GM12872 (cell line): ENCODE measurements at regions not wholly inside any gene's neighbourhood (a gene's known extent, or its start where the extent isn't known, plus 50 kb on each side); places are given as distances from the start of the nearest gene placed in this dataset.

Source experiments
- TF ChIP-seq, protein P1 (sequence below): IDR thresholded peaks from 3 replicates; pipeline ENCODE4 v1.5.1; 2011; ENCODE audit warnings: low read depth, mild to moderate bottlenecking, low read length, moderate library complexity; ENCODE audit not compliant: insufficient read depth

DNA sequence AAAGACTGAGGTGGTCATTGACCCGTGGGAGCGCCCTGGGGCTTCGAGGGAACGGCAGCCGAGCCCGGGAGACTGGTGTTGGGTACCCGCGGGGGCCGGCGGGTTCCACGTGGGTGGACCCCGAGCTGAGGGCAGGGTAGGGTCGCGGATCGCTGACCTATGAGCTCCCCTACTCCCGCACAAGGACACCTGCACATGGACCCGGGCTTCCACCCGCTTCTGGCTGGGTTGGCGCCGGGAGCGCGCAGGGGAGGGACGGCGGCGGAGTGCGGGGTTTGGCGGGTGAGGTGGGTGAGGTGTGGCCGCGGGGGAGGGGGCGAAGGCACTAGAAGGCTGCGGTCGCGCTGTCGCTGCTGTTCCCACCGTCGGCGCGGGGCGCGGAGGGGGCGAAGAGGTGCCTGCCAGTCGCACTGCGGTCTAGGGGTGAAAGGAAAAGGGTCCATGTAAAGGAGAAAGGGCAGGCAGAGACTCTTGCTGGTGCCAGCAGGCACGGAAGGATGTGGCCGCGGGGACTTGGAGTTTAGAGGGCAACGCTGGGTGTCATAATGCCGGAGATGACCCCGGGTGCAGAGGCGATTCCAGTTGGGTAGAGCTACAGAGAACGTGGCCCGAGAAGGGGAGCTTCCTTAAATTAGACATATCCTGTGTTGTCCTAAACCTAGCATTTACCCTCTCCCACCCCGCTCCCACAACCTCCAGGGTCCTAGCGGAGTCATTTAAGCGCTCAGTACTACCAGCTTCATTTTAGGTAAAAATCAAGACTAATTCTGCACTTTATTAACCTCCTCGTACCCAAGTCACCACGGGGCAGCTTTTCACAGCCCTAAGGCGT lies 245.9 kb upstream of the TOPAZ1 start:
- TF ChIP-seq, protein P1, sequence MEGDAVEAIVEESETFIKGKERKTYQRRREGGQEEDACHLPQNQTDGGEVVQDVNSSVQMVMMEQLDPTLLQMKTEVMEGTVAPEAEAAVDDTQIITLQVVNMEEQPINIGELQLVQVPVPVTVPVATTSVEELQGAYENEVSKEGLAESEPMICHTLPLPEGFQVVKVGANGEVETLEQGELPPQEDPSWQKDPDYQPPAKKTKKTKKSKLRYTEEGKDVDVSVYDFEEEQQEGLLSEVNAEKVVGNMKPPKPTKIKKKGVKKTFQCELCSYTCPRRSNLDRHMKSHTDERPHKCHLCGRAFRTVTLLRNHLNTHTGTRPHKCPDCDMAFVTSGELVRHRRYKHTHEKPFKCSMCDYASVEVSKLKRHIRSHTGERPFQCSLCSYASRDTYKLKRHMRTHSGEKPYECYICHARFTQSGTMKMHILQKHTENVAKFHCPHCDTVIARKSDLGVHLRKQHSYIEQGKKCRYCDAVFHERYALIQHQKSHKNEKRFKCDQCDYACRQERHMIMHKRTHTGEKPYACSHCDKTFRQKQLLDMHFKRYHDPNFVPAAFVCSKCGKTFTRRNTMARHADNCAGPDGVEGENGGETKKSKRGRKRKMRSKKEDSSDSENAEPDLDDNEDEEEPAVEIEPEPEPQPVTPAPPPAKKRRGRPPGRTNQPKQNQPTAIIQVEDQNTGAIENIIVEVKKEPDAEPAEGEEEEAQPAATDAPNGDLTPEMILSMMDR, result no peak

DNA sequence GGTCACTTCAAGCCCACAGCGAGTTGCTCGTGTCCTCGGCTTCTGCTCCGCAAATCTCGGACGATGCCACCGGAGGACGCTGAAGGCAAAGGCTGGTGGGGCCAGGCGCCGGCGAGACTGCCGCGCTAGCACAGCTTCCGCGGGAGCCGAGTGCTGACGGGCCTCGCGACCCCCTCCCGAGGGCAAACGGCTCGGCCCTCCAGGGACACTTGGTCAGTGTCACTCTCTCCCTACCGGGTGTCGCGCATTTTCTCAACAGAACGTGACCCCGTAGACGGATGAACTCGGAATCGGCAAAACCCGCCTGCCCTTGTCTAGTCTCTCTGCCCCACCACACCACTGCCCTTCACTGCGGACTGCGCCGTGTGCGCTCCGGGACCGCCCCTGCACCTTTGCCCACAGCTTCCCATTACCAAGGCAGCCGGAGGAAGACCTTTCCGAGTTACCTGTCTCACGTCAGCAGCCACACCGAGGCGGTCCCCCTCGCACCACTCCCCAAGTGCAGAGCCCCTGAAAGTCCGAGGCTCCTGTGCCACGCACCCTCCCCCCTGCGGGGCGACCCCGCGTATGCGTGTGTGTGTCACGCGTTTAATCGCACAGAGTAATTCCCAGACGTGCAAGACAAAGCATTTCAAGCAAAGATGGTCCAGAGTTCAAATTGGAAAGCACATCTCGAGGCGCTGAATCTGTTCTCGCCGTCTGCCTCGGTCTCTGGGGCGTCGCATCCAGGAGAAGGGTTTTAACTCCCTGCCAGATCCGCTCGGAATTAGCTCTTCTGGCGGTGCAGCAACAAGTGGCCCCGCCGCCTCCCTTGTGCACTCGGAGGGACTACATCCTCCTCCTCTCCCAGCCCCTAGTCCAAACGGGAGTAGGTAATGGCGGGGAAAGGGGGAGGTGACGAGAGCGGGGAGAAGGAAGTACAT lies 245.0 kb upstream of the TOPAZ1 start:
- TF ChIP-seq, protein P1, result peak; percentile 48

DNA sequence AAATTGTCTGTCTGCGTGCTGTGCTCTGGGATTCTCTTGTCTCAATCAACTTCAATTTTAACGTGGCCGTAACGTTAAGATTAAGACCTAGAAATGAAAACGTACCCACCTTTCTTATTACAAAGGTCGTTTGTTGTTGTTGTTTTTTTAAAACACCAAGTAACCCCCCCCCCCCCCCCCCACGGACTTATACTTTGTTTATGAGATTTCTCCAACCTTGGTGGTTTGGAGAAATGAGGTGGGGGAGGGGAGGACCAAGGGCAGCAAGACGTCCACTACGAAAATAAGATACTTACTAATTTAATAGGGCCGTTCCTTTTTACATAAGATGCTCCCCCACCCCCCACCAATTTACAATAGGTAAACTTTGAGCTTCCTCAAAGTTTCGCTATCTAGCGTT lies 244.4 kb upstream of the TOPAZ1 start:
- TF ChIP-seq, protein P1, result no peak

DNA sequence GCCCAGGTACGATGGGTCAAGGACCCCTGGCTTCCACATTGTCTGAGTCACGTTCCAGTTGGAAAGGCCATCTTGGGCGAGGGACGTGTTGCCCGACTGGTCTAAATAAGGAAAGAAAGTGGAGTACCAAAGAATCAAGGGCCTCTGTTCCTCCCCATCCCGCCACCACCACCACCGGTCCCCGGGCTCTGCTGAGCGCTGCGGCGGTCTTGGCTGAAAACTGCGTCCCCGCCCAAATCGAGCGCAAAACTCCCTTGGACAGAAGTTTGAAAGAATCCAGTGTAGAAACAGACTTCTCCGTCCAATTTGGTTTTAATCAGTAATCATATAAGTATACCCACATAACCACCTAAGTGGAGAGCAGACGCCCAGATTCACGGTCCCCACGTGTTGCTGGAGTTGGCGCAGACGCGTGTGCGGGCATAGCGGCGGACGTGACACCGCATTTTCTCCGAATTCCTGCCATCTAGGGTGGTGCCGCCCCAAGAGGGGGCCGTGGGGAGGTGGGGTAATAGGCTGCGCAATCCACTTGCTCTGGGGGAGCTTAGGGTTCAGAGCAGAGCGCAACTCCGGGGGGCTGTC lies 243.8 kb upstream of the TOPAZ1 start:
- TF ChIP-seq, protein P1, result no peak

DNA sequence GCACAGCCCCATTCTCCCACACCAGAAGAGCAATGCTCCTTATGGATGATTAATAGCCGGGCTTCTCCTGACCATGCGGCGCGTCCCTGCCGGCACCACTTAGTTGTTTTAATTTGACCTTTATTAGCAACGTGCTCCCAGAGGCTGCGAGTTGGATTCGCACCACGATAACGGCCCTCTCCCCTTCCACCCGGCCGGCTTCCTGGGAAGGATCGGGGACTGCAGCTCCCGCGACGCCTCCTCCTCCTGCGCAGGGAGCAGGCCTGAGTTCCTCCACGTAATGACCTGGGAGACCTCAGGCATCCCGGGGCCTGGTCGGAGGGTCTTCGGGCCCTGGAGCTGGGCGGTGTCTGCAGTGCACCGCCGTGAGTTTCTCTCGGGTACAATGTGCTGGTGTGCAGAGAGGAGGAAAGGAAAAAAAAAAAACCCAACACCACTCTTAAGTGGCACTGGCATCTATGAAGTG lies 243.3 kb upstream of the TOPAZ1 start:
- TF ChIP-seq, protein P1, result no peak

DNA sequence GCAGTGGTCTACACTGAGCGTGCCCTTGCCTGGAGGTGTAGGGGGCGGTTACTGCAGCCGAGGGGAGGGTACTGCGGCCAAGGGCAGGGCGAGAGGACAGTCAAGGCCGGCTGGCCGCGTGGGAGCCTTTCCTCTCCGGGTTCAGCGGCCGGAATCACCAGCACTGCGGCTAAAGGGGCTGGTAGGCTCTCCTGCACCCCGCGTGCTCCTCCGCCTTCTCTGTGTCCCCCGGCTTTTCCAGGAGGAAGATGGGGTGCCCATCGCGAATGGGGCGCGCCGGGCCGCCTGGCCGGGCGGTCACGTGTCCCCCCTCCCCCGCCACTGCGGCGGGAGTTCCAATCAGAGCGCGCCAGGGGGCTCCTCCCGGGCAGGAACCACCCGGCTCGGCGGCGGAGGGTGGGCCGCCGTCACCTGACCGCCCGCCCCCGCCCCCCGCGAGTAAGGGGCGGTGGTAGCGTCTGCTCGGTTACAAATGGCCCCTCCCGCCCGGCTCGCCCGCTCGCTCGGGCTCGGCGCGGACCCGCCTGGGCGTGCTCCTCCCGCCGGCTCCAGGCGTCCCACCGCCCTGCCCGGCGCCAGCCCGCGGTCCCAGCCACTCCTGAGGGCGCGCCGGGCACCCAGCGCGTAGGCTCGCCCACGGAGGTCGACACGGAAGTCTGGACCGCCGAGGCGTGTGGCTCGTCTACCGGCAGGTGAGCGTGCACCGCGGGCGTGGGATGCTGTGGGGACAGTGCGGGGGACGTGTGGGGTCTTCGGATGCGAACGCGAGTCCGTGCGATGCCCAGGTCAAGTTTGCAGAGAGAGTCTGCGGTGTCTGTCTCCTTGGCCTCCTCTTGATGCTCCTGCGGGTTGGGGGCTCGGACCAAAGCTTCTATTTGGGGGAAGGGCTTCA lies 242.6 kb upstream of the TOPAZ1 start:
- TF ChIP-seq, protein P1, result no peak
